Keratinocyte (primary cell): ENCODE measurements at regions not wholly inside any gene's neighbourhood (a gene's known extent, or its start where the extent isn't known, plus 50 kb on each side); places are given as distances from the start of the nearest gene placed in this dataset.

ENCODE experiments used
- DNase-seq: peaks from one replicate; pipeline ENCODE4 v3.0.0-alpha.2; 2011; ENCODE audit warnings: low read depth, missing footprints, low spot score
- FAIRE-seq: peaks from 2 replicates; lab custom pipeline; 2011; peaks lifted over from hg19 to GRCh38; lab: Jason Lieb, UNC
- H2AFZ ChIP-seq: 2 replicates; pipeline ENCODE4 v1.6.0; 2012; ENCODE audit warnings: low read length, control low read depth, inconsistent platforms; ENCODE audit not compliant: control insufficient read depth
- H3K27ac ChIP-seq: 2 replicates; pipeline ENCODE4 v1.5.1; 2011; ENCODE audit warnings: low read length; ENCODE audit not compliant: control insufficient read depth, insufficient read depth
- H3K27me3 ChIP-seq: 3 replicates; pipeline ENCODE4 v1.6.0; 2011; ENCODE audit warnings: low read length; ENCODE audit not compliant: control insufficient read depth, insufficient read depth; ENCODE audit errors: extremely low read depth
- H3K36me3 ChIP-seq, 2 experiments: 2 replicates in 1 of 2; 3 replicates in 1 of 2; pipeline ENCODE4 v1.5.1; 2011; ENCODE audit warnings: low read length in 2 of 2, mild to moderate bottlenecking in 1 of 2; ENCODE audit not compliant: control insufficient read depth in 2 of 2, insufficient read depth in 2 of 2; ENCODE audit errors: extremely low read depth in 1 of 2
- H3K4me1 ChIP-seq: 3 replicates; pipeline ENCODE4 v1.5.1; 2011; ENCODE audit warnings: low read length; ENCODE audit not compliant: control insufficient read depth, insufficient read depth; ENCODE audit errors: extremely low read depth
- H3K4me2 ChIP-seq: 3 replicates; pipeline ENCODE4 v1.6.0; 2011; ENCODE audit warnings: low read depth, low read length; ENCODE audit not compliant: control insufficient read depth, insufficient read depth; ENCODE audit errors: extremely low read depth
- H3K4me3 ChIP-seq, 3 experiments: fragments of 200-600 bp in 1 of 3; sonication (generic) in 1 of 3; 2 replicates in 2 of 3; 3 replicates in 1 of 3; pipeline ENCODE4 v1.5.1; 2011 to 2016; ENCODE audit warnings: low read length in 3 of 3, mild to moderate bottlenecking in 3 of 3, control low read depth in 2 of 3, inconsistent platforms in 1 of 3, low read depth in 1 of 3, mixed read lengths in 1 of 3, mixed run types in 1 of 3, moderate library complexity in 1 of 3; ENCODE audit not compliant: control insufficient read depth in 2 of 3, insufficient read depth in 2 of 3; ENCODE audit errors: extremely low read depth in 1 of 3
- H3K79me2 ChIP-seq: 2 replicates; pipeline ENCODE4 v1.6.0; 2012; ENCODE audit warnings: low read length; ENCODE audit not compliant: control insufficient read depth, insufficient read depth
- H3K9ac ChIP-seq: 3 replicates; pipeline ENCODE4 v1.6.0; 2011; ENCODE audit warnings: low read length; ENCODE audit not compliant: control insufficient read depth, insufficient read depth; ENCODE audit errors: extremely low read depth
- H3K9me1 ChIP-seq: 3 replicates; pipeline ENCODE4 v1.6.0; 2011; ENCODE audit warnings: low read length; ENCODE audit not compliant: control insufficient read depth, insufficient read depth; ENCODE audit errors: extremely low read depth
- H3K9me3 ChIP-seq: 2 replicates; pipeline ENCODE4 v1.5.1; 2012; ENCODE audit warnings: low read depth, low read length; ENCODE audit not compliant: control insufficient read depth
- H4K20me1 ChIP-seq: 3 replicates; pipeline ENCODE4 v1.6.0; 2011; ENCODE audit warnings: low read length; ENCODE audit not compliant: control insufficient read depth, insufficient read depth; ENCODE audit errors: extremely low read depth
- CTCF ChIP-seq, 3 experiments: IDR thresholded peaks in 1 of 3; conservative IDR thresholded peaks in 1 of 3; optimal IDR thresholded peaks in 1 of 3; 2 replicates in 2 of 3; 3 replicates in 1 of 3; pipeline versions ENCODE3 to v1.5.1; 2011; ENCODE audit warnings: low read length in 3 of 3, mild to moderate bottlenecking in 3 of 3, moderate library complexity in 2 of 3, control low read depth in 1 of 3, inconsistent platforms in 1 of 3; ENCODE audit not compliant: insufficient read depth in 2 of 3; ENCODE audit errors: extremely low read depth in 1 of 3
- EZH2 ChIP-seq: IDR thresholded peaks from one replicate; pipeline ENCODE4 v1.6.1; 2012; ENCODE audit warnings: inconsistent platforms, mild to moderate bottlenecking, low read length, moderate library complexity
- dilution Hi-C: fragments of 300-500 bp; cut with MboI; formaldehyde crosslinking; loops from one replicate; pipeline ENCODE4 v1.7.0; 2020; ENCODE audit warnings: low sequenced_read_pairs; ENCODE audit not compliant: extremely low pct_ligation_motif_present

GRCh38 chr4:3651267-3651845 lies 114.8 kb upstream of the ADRA2C start:
- no peak for DNase-seq
- Histone ChIP-seq H3K36me3 (no peaks in the 10 kb centered on the region), H3K9me3 (no peaks in the 10 kb centered on the region), H3K4me2 (no peak overlapping the region), H4K20me1 (no peaks in the 10 kb centered on the region), H3K9me1 (no peaks in the 10 kb centered on the region), H3K4me3 (no peak overlapping the region), H3K27me3 (peaks cover 13% of the 10 kb centered on the region), H3K4me1 (no peaks in the 10 kb centered on the region), H2AFZ (no peak overlapping the region), H3K79me2 (no peaks in the 10 kb centered on the region), H3K27ac (no peak overlapping the region), H3K9ac (no peak overlapping the region)
- TF ChIP-seq CTCF (optimal IDR thresholded peaks at IDR 0.05 in 1 of 3, IDR thresholded peaks at IDR 0.05 in 1 of 3, conservative IDR thresholded peaks at IDR 0.05 in 1 of 3; ENCODE audit: extremely low read depth in 1 of 3, insufficient read depth in 2 of 3, low read length in 3 of 3) (no peak), EZH2 (no peak)
- dilution Hi-C loops, result no loop called here
- FAIRE-seq, result no peak

GRCh38 chr4:3649491-3649890 lies 116.7 kb upstream of the ADRA2C start:
- Histone ChIP-seq H2AFZ (no peak overlapping the region), H3K79me2 (no peaks in the 10 kb centered on the region), H3K9me3 (no peaks in the 10 kb centered on the region), H3K27me3 (peaks cover 7% of the 10 kb centered on the region), H3K9me1 (no peaks in the 10 kb centered on the region), H4K20me1 (peaks cover 4% of the 10 kb centered on the region), H3K36me3 (no peaks in the 10 kb centered on the region), H3K4me2 (no peak overlapping the region), H3K27ac (no peak overlapping the region), H3K4me1 (no peaks in the 10 kb centered on the region), H3K9ac (no peak overlapping the region), H3K4me3 (no peak overlapping the region)
- TF ChIP-seq EZH2 (no peak), CTCF (optimal IDR thresholded peaks at IDR 0.05 in 1 of 3, IDR thresholded peaks at IDR 0.05 in 1 of 3, conservative IDR thresholded peaks at IDR 0.05 in 1 of 3; ENCODE audit: extremely low read depth in 1 of 3, insufficient read depth in 2 of 3, low read length in 3 of 3) (no peak)
- DNase-seq (no peak), FAIRE-seq (no peak)
- dilution Hi-C loops, result no loop called here
